GM19468 (cell line): ENCODE measurements at regions not wholly inside any gene's neighbourhood (a gene's known extent, or its start where the extent isn't known, plus 50 kb on each side); places are given as distances from the start of the nearest gene placed in this dataset.

ENCODE experiments used
- ATAC-seq: cut with Tn5 transposase; IDR thresholded peaks from one replicate; pipeline ENCODE4 v1.9.1; 2021; ENCODE audit warnings: mild to moderate bottlenecking, moderate library complexity, moderate number of reproducible peaks; ENCODE audit not compliant: unreplicated experiment; ENCODE audit errors: extremely low read depth

DNA sequence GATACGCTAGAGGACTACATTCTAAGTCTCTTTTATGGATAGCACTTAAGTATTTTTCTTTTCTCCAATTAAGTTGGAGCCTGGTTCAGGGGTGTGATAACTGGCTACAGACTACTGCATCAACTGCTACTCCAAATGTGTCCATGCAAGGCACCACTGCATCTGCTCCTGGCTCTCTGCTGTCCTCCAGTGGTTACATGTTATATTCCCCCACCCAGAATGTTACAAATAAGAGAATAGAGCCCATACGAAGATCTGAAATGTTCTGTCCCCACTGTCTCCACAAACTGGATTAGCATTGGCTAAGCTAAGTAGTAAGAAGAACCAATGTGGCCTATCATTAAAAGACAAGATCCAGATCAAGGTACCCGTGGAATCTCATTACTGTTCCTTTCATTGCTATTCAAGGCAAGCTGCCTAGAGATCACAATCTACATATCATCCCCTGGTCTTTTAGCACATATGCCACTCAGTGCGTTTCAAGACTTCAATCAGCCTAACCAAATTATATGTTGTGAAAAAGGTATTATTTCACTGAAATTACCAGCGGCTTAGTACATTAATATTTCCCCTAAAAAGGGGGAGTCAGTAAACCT is 308.3 kb upstream of the SLC8A1 start:
- ATAC-seq: no peak

DNA sequence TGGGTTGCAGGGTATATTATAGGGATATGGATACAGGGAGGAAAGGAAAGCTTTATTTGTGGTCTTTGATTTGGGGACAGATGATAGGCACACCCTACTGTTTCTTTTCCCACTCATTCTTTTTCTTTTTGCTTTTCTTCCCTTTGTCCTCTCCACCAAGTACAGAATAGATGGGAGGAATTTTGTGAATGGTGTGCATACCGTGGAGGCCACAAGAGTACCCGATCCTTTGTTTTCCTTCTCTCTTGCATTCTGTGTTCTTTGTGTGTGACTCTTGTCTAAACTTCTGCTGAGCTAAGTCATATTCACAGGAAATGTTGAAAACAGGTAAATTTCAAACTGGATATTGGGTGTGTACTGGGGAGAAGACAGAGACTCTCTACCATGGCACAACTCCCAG is 321.4 kb upstream of the SLC8A1 start:
- no peak for ATAC-seq

DNA sequence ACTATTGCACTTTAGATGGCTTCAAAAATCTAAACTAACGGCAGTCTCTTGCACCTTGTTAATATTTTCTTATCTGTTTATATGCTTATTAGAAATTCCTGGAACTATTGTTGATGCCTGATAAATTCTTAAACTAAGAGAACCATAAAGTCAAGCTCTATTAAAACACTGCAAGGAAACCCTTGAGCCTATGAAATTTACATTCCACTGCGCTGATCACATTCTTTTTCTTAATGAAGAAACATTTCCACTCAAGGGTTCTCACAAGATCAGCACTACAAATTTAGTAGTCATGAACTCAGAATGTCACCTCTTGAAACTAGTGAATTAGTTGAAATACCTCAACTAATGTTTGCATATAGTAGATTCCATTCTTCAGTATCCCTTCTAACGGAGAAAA is 331.8 kb upstream of the SLC8A1 start:
- no peak for ATAC-seq

DNA sequence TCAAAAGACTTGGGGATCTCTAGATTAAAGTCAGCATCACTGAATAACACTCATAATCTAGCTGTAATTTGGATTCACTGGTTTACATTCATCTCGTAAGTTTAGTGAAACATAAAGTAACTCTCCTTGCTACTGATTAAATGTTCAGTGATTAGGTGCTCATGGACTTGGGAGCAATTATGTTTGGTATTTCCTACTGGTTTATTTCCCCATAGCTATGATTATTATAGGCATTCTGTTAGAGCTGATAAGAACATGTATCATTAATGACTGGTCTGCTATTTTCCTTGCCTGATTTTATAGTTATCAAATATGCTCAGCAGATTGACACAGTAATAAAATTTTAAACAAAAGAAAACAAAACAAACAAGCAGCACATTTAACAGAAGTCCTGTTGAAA is 334.7 kb upstream of the SLC8A1 start:
- ATAC-seq: no peak

DNA sequence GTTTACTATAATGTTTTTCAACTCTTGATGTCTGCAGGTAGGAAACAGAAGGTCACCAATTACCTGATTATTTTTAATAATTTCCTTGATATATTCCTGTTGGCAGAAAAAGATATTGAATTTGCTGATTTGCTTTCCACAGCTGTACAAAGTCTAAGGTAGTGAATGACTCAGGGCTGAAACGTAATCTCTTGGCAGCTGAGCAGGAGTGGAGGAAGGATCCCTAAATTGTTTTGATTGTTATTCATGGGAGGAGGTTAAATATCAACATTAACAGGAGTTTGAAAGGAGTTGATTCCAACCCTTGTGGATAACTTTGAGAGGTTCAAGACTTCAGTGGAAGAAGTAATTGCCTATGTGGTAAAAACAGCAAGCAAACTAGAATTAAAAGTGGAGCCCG is 345.2 kb upstream of the SLC8A1 start:
- ATAC-seq: no peak

DNA sequence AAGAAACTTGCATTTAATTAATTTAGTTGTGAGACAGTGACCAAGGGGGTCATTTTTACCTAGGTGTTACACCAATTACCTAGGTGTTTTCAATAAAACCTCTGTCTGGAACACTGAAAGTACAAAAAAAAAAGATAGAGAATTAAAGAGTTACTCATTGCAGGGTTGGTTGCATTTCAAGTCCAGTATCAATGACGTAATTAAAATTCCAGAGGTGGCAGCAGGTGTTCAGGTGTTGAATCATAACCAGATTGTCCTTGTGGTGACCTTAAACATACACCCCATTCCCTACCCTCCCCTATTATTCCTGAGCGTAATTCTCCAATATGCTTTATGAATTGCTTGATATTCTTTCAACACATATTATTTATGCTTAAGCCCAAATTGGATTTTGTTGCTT is 352.0 kb upstream of the SLC8A1 start:
- ATAC-seq: no peak

DNA sequence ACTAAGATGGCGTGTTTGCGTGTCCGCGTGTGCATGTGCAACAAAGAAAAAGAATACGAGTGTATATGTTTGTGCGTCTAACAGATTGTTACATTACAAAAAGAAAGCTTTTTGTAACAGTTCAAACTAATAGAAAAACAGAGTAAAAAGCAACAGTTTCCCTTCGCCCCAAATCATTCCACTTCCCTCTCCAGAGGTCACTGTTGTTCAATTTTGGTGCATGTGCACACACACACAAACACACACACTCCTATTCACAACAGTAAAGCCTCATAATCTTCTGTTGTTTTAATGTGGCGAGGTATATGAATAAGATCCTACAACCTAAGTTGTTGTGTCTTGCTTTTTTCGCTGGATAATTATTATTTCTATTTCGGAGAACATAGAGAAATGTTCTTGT is 357.3 kb upstream of the SLC8A1 start:
- no peak for ATAC-seq

DNA sequence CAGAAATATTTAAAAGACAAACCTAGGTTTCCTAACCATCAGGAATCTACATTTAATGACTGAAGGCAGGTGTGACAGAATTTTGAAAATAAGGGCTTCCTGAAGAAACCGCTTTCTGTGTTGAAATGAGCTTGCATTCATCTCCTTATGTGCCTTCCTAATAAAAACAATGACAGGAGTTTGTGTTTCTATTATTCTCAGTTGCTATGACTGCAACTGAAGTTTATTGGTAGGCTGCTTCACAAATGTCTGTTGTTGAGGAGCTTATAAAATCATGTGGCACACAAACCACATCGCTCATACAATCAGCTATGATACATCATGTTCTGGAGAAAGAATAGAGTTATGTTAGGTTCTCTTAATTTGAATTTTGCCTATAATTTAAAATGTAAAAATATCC is 362.7 kb upstream of the SLC8A1 start:
- ATAC-seq: no peak

DNA sequence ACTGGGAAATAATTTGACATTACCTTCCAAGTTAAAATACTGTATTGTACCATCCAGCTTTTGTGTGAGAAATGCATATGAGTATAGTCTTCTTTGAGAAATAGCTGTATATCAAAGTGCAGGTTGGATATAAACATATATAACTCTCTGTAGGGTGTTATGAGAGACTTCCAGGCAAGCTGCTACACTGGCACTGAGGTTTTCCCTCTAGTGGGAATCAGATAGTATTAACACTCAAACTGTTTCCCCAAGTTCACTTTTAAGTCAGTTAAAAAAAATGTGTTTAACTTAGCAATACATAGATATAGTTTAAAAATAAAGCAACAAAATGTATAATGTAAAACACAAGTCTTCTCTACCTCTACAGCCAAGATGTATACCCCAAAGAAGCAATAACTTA is 368.4 kb upstream of the SLC8A1 start:
- no peak for ATAC-seq

DNA sequence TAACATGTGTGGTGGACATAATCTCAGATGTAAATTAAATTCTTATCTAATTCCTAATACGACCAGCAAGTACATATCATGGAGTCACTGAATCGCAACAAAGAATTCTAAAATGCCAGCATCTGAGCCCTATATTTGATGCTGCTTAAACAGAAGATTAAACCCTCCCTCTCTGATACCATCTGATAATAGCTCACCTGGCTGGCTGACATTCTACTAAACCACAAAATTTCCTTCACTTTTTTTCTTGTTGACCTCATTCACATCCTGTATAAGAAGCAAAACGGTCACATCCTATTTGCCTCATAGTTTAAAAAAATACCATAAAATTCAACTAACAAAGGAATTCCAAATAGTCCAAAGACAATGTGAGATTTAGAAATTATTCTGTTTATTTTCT is 371.6 kb upstream of the SLC8A1 start:
- ATAC-seq: no peak

DNA sequence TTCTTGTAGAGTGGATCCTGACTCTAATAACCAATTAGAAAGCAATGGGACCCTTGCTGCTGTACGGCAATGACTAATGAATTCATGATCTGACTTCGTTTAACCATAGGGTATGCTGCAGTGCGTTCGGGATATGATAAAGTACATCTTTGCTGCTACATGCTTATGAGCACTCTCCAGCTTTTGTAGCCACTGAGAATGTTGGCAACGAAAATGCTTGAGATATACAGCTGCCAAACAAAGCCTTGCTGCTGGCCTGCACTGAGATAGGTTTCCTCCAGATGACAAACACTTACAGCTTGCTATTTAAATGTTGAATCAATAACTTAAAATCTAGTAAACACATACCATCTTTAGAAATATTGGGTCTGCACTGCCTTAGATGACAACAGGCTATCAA is 372.4 kb upstream of the SLC8A1 start:
- no peak for ATAC-seq

DNA sequence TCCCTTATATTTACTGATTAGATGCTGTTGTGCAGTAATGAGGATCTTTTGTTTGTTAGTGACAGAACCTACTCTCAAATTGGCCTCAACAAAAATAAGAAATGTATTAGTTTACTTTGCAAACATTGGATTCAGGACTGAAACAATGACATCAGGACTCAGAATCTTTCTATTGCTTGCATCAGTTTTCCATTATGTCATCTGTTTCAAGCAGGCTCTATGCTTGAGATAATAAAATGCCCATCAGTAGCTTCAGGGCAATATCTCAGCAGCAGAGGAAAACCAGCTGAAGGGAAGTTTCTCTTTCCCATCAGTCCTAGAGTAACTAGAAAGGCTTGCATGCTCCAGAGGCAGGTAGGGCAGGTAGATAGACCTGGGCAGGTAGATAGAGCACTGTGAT is 375.5 kb upstream of the SLC8A1 start:
- no peak for ATAC-seq

DNA sequence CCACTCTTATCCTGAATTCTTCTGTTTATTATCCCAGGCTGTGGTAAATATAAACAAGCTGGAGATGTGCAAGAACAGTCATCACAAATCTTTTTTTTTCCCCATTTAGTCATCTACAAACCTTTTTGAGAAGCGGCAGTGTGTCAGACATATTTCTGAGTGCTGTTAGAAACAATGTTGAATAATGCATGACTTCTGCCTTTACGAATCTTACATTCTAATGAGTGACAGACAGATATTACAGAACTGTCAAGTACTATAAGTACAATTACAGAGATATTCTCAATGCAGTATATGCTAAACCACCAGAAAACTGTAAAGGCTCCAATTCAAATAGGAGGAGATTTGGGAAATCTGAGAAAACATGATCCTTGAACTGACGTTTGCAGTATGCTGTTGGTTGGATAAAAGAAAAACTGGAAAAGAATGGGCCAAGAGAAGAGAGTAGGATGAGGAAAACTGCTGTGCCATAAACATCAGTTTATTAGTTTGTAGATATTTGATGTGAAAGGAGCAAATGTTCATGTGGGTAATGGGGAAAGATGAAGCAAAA is 379.5 kb upstream of the SLC8A1 start:
- no peak for ATAC-seq

DNA sequence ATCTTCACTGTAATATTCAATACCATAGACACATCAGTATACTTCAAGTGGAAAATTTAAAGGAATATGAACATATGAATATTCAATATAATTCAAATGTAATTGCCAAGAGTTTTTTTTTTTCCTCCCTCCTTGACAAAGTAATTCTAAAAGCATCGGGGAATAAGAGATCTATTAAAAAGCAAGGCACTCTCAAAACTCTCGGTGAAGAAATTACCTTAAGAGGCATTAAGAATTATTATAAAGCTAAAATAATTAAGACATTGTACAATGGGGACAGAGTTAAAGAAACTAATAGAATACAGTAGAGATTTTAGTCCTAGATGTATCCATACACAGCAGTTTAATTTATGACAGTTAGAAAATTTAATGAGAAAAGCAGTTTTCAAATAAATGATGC is 390.0 kb upstream of the SLC8A1 start:
- no peak for ATAC-seq

DNA sequence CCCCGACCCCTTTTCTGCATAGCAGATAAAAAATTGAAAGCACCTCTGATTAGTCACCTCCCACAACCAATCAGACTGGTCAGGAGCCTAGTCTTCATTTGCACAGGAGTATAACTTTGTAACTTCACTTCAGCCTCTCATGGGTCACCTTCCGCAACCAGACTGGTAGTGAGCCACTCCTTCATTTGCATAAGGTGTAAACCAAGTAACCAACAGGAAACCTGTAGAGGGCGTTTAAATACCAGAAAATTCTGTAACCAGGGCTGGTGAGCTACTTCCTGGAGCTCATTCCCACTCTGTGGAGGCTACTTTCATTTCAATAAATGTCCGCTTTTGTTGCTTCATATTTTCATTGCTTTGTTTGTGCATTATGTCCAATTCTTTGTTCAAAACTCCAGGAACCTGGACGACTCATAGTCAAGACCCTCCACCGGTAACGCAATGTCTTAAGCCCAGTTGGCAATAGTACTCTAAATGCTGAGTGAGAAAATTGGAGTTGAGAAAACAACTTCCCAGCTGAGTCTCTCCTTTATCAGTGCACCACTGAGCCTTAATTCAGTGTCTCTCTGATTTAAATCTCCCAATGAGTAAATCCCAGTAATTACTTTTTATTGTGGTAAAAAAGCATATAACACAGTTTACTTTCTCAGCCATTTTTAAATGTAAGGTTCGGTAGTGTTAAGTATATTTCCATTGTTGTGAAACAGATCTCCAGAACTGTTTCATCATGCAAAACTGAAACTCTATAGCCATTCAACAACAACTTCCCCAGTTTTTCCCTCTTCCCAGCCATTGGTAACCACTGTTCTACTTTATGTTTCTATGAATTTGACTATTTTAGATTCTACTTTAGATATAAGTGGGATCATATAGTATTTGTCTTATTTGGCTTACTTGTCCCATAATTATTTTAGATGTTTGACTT is 392.7 kb upstream of the SLC8A1 start:
- no peak for ATAC-seq

DNA sequence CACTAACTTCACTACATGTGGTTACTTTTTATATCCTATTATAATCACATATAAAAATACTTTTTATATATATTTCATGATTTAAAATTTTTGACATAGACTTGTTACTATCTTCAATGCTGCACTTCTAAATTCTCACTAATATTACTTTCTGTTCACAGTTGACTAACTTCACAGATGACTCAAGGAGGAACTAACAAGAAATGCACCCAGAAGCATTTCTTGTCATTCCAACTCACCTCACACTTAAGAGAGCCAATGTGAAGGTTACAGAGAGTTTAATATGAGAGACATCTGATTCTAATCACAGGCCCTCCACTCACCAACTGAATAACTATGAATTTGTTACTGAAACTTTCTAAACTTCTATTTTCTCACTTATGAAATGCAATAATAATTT is 399.8 kb upstream of the SLC8A1 start:
- no peak for ATAC-seq

DNA sequence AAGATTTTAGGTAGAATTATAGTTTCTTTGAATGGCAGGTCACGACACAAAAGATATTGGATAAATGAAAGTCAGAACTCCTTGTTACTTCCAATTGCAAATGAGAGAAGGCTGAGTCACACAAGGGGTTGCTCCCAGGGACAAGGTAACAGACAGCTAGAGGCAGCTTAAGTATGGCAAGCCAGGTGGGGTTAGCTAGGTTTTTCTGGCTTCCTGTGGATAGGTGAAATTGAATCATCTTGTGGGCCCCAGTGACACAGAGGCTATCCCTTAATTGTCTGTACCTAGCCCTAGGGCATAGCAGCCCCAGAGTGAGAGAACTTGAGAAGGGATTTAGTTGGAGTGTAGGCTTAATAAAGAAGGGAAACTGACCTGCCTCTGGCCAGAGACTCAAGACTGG is 407.7 kb upstream of the SLC8A1 start:
- ATAC-seq: no peak

DNA sequence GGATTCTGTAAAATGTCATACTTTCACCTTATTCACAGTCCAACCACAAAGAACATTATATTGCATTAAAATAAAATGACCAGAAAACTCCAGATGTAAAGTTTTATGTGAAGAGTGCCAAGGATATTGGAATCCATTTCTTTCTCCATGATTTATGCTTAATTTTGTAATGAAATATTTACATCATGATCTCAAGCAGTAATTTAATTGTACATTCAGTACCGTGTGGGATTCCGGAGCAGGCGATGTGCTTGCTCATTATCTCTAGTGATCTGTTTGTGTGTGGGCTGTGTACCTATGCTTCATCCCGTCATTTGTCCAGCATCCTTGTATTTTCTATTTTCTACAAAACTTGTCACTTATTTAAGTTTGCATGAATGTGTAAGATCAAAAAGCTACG is 415.9 kb upstream of the SLC8A1 start:
- no peak for ATAC-seq

DNA sequence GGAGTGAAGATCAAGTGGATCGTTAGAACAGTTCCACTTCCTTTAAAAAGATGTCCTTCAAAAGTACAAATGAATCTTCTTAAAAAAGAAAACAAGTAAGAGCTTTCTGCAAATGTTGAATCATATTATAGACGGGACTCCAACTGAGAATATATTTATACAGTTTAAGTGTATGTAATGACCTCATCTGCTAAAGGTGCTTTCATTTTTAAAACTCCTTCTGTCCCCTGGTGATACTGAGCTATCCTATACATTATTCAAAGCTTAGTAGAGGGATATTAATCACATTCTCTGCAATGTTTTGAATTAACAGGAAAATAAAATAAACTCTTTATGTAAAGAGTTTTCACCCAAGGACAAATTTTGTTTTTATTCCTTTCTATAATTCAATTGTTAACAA is 420.7 kb upstream of the SLC8A1 start:
- no peak for ATAC-seq

DNA sequence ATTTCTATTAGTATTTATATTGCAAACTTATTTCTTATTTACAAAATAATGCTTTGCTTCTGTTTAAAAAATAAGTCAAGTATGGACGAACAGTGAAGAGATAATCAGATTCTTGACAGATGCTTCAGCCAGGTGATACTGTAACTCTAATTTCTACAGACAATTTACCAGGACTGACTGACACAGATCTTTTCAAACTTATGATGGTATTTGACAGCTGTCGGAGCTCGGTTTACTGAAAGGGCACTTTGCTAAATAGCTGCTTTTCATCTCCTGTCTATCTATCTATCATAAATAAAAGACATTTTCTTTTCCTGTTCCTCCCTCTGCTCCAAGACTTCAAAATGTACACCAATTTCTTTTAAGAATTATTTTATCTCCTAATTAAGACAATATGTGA is 422.5 kb upstream of the SLC8A1 start:
- ATAC-seq: no peak

DNA sequence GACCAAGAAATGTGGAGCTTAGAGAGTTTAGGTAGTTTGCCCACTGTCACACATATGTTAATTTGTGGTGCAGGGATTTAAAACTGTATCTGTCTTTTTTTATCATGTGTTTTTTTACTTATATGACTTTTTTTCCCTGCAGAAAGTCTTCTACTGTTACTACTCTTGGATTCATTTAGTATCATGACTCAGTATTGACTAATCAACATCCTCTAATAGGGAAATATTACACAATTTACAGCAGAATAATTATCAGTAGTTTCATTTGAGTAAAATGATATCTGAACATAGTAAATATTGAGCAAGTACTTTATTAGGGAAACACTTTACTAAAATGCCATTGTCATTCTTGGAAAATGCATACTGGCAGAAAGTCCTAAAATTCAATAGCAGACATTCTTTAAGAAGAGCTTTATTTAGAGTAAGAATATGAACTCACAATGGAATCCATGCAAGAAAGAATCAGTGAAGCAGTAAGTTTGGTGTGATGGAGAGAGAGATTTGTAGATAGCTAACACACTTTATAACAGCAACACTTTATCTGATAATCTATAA is 425.9 kb upstream of the SLC8A1 start:
- ATAC-seq: no peak
